ENCODE measurements at regions not wholly inside any gene's neighbourhood (a gene's known extent, or its start where the extent isn't known, plus 50 kb on each side); places are given as distances from the start of the nearest gene placed in this dataset.

DNA sequence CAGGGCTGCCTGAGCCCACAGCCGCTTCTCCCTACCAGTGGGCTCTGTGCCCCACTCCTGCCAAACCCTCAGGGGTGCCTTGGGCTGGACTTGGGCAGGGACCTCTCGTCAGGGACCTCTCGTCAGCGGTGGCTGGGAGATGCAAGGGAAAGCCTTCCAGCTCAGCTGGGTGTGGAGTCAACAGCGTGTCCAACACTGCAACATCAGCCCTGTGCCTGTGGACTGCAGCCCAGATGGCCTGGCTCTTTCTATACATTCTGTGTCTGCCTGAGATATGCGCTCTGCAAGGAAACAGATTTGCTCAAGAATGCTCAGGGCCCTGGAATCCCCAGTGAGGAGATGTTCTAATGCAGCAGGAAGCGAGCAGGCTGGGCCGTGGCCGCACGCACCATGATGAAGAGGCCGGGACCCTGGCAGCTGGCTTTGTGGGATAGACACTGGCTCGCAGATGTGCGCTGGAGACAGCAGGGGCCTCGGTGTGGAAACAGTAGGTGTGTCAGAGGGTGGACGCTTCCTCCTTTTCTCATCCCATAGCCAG, 85.0 kb upstream of the COL5A1 start:
- TF ChIP-seq, protein P1, sequence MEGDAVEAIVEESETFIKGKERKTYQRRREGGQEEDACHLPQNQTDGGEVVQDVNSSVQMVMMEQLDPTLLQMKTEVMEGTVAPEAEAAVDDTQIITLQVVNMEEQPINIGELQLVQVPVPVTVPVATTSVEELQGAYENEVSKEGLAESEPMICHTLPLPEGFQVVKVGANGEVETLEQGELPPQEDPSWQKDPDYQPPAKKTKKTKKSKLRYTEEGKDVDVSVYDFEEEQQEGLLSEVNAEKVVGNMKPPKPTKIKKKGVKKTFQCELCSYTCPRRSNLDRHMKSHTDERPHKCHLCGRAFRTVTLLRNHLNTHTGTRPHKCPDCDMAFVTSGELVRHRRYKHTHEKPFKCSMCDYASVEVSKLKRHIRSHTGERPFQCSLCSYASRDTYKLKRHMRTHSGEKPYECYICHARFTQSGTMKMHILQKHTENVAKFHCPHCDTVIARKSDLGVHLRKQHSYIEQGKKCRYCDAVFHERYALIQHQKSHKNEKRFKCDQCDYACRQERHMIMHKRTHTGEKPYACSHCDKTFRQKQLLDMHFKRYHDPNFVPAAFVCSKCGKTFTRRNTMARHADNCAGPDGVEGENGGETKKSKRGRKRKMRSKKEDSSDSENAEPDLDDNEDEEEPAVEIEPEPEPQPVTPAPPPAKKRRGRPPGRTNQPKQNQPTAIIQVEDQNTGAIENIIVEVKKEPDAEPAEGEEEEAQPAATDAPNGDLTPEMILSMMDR (IDR thresholded peaks at IDR 0.05; ENCODE audit: low read depth, low read length): no peak
- no peaks in the 10 kb centered on the region for H3K27me3 ChIP-seq
- no peak overlapping the region for H3K4me3 ChIP-seq (ENCODE audit: low read depth, low read length)
- H3K9me3 ChIP-seq: no peaks in the 10 kb centered on the region
- peaks cover 27% of the 10 kb centered on the region for H3K4me1 ChIP-seq
- no peaks in the 10 kb centered on the region for H3K36me3 ChIP-seq
- no peak for DNase-seq

DNA sequence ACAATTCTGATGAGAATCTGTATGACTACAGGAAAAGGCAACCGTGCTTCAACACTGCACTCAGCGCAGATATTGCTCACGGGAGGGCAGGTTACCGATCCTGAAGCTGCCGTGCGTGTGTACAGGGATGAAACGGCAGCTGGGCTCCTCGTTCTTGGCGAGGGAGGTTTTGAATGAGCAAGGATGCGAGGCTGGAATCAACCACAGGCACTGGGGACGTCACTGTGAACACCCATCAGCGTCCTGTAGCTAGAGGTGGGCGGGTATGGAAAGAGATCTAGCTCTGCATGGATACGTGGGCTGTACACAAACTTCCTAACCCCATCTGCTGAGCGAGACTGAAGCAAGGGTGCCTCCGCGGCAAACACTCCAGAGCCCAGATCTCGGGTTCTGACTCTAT, 84.3 kb upstream of the COL5A1 start:
- no peaks in the 10 kb centered on the region for H3K9me3 ChIP-seq
- no peak overlapping the region for H3K4me3 ChIP-seq (ENCODE audit: low read depth, low read length)
- H3K27me3 ChIP-seq: no peaks in the 10 kb centered on the region
- no peaks in the 10 kb centered on the region for H3K36me3 ChIP-seq
- TF ChIP-seq, protein P1 (IDR thresholded peaks at IDR 0.05; ENCODE audit: low read depth, low read length): no peak
- DNase-seq: no peak
- H3K4me1 ChIP-seq: peaks cover 23% of the 10 kb centered on the region

GRCh38 chr9:134558124-134558905, 83.3 kb upstream of the COL5A1 start:
- TF ChIP-seq, protein P1 (IDR thresholded peaks at IDR 0.05; ENCODE audit: low read depth, low read length): no peak

GRCh38 chr9:134559013-134559412, 82.6 kb upstream of the COL5A1 start:
- no peaks in the 10 kb centered on the region for H3K27me3 ChIP-seq
- H3K4me3 ChIP-seq (ENCODE audit: low read depth, low read length): no peak overlapping the region
- TF ChIP-seq, protein P1 (IDR thresholded peaks at IDR 0.05; ENCODE audit: low read depth, low read length): no peak
- H3K9me3 ChIP-seq: no peaks in the 10 kb centered on the region
- no peaks in the 10 kb centered on the region for H3K36me3 ChIP-seq
- peaks cover 9% of the 10 kb centered on the region for H3K4me1 ChIP-seq
- no peak for DNase-seq

More at GRCh38 chr9:134558124-134558905, 83.3 kb upstream of the COL5A1 start:
- H3K27me3 ChIP-seq: no peaks in the 10 kb centered on the region
- H3K4me1 ChIP-seq: peaks cover 13% of the 10 kb centered on the region
- no peak overlapping the region for H3K4me3 ChIP-seq (ENCODE audit: low read depth, low read length)
- no peaks in the 10 kb centered on the region for H3K36me3 ChIP-seq
- DNase-seq: no peak
- H3K9me3 ChIP-seq: no peaks in the 10 kb centered on the region

- DNase-seq: no peak
- TF ChIP-seq, protein P1 (IDR thresholded peaks at IDR 0.05; ENCODE audit: low read depth, low read length): no peak
- no peaks in the 10 kb centered on the region for H3K36me3 ChIP-seq
- no peaks in the 10 kb centered on the region for H3K27me3 ChIP-seq
- no peaks in the 10 kb centered on the region for H3K4me1 ChIP-seq
- no peak overlapping the region for H3K4me3 ChIP-seq (ENCODE audit: low read depth, low read length)
- H3K9me3 ChIP-seq: no peaks in the 10 kb centered on the region
Measured at GRCh38 chr9:134560206-134560605, 81.4 kb upstream of the COL5A1 start.

- no peak for DNase-seq
- Histone ChIP-seq H3K9me3 (no peaks in the 10 kb centered on the region), H3K27me3 (no peaks in the 10 kb centered on the region), H3K4me1 (no peaks in the 10 kb centered on the region), H3K36me3 (no peaks in the 10 kb centered on the region), H3K4me3 (ENCODE audit: low read depth, low read length) (no peak overlapping the region)
- TF ChIP-seq, protein P1 (IDR thresholded peaks at IDR 0.05; ENCODE audit: low read depth, low read length): no peak
Measured at GRCh38 chr9:134560654-134561053, 80.9 kb upstream of the COL5A1 start.
